Keratinocyte (primary cell): ENCODE measurements at regions not wholly inside any gene's neighbourhood (a gene's known extent, or its start where the extent isn't known, plus 50 kb on each side); places are given as distances from the start of the nearest gene placed in this dataset.

Source experiments
- DNase-seq: peaks from one replicate; pipeline ENCODE4 v3.0.0-alpha.2; 2011; ENCODE audit warnings: low read depth, missing footprints, low spot score
- FAIRE-seq: peaks from 2 replicates; lab custom pipeline; 2011; peaks lifted over from hg19 to GRCh38; lab: Jason Lieb, UNC
- H2AFZ ChIP-seq: 2 replicates; pipeline ENCODE4 v1.6.0; 2012; ENCODE audit warnings: low read length, control low read depth, inconsistent platforms; ENCODE audit not compliant: control insufficient read depth
- H3K27ac ChIP-seq: 2 replicates; pipeline ENCODE4 v1.5.1; 2011; ENCODE audit warnings: low read length; ENCODE audit not compliant: control insufficient read depth, insufficient read depth
- H3K27me3 ChIP-seq: 3 replicates; pipeline ENCODE4 v1.6.0; 2011; ENCODE audit warnings: low read length; ENCODE audit not compliant: control insufficient read depth, insufficient read depth; ENCODE audit errors: extremely low read depth
- H3K36me3 ChIP-seq, 2 experiments: 2 replicates in 1 of 2; 3 replicates in 1 of 2; pipeline ENCODE4 v1.5.1; 2011; ENCODE audit warnings: low read length in 2 of 2, mild to moderate bottlenecking in 1 of 2; ENCODE audit not compliant: control insufficient read depth in 2 of 2, insufficient read depth in 2 of 2; ENCODE audit errors: extremely low read depth in 1 of 2
- H3K4me1 ChIP-seq: 3 replicates; pipeline ENCODE4 v1.5.1; 2011; ENCODE audit warnings: low read length; ENCODE audit not compliant: control insufficient read depth, insufficient read depth; ENCODE audit errors: extremely low read depth
- H3K4me2 ChIP-seq: 3 replicates; pipeline ENCODE4 v1.6.0; 2011; ENCODE audit warnings: low read depth, low read length; ENCODE audit not compliant: control insufficient read depth, insufficient read depth; ENCODE audit errors: extremely low read depth
- H3K4me3 ChIP-seq, 3 experiments: fragments of 200-600 bp in 1 of 3; sonication (generic) in 1 of 3; 2 replicates in 2 of 3; 3 replicates in 1 of 3; pipeline ENCODE4 v1.5.1; 2011 to 2016; ENCODE audit warnings: low read length in 3 of 3, mild to moderate bottlenecking in 3 of 3, control low read depth in 2 of 3, inconsistent platforms in 1 of 3, low read depth in 1 of 3, mixed read lengths in 1 of 3, mixed run types in 1 of 3, moderate library complexity in 1 of 3; ENCODE audit not compliant: control insufficient read depth in 2 of 3, insufficient read depth in 2 of 3; ENCODE audit errors: extremely low read depth in 1 of 3
- H3K79me2 ChIP-seq: 2 replicates; pipeline ENCODE4 v1.6.0; 2012; ENCODE audit warnings: low read length; ENCODE audit not compliant: control insufficient read depth, insufficient read depth
- H3K9ac ChIP-seq: 3 replicates; pipeline ENCODE4 v1.6.0; 2011; ENCODE audit warnings: low read length; ENCODE audit not compliant: control insufficient read depth, insufficient read depth; ENCODE audit errors: extremely low read depth
- H3K9me1 ChIP-seq: 3 replicates; pipeline ENCODE4 v1.6.0; 2011; ENCODE audit warnings: low read length; ENCODE audit not compliant: control insufficient read depth, insufficient read depth; ENCODE audit errors: extremely low read depth
- H3K9me3 ChIP-seq: 2 replicates; pipeline ENCODE4 v1.5.1; 2012; ENCODE audit warnings: low read depth, low read length; ENCODE audit not compliant: control insufficient read depth
- H4K20me1 ChIP-seq: 3 replicates; pipeline ENCODE4 v1.6.0; 2011; ENCODE audit warnings: low read length; ENCODE audit not compliant: control insufficient read depth, insufficient read depth; ENCODE audit errors: extremely low read depth
- EZH2 ChIP-seq: IDR thresholded peaks from one replicate; pipeline ENCODE4 v1.6.1; 2012; ENCODE audit warnings: inconsistent platforms, mild to moderate bottlenecking, low read length, moderate library complexity
- dilution Hi-C: fragments of 300-500 bp; cut with MboI; formaldehyde crosslinking; loops from one replicate; pipeline ENCODE4 v1.7.0; 2020; ENCODE audit warnings: low sequenced_read_pairs; ENCODE audit not compliant: extremely low pct_ligation_motif_present
- TF ChIP-seq, protein P1 (sequence below), 3 experiments: IDR thresholded peaks in 1 of 3; conservative IDR thresholded peaks in 1 of 3; optimal IDR thresholded peaks in 1 of 3; 2 replicates in 2 of 3; 3 replicates in 1 of 3; pipeline versions ENCODE3 to v1.5.1; 2011; ENCODE audit warnings: low read length in 3 of 3, mild to moderate bottlenecking in 3 of 3, moderate library complexity in 2 of 3, control low read depth in 1 of 3, inconsistent platforms in 1 of 3; ENCODE audit not compliant: insufficient read depth in 2 of 3; ENCODE audit errors: extremely low read depth in 1 of 3

DNA sequence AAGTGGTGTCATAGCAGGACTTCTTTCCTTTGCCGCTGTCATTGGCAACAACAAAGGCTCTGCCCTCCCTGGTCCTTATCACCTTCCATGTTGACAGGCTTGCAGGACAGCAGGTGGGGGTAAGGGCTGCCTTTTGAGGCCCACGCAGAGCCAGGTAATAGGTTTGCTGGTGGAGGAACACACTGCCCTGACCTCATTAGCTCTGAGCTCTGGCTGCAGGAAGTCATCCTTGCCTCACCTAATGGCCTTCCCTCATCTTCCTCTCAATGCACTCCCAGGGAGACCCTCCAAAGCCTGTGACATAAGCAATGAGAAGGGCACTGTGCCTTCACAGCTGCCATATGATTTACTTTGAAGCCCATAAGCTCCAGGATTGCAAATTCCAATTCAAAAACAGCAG, 1205.2 kb upstream of the AUTS2 start:
- no peak overlapping the region for H3K27ac ChIP-seq
- no peaks in the 10 kb centered on the region for H3K27me3 ChIP-seq
- H3K36me3 ChIP-seq, result no peaks in the 10 kb centered on the region
- DNase-seq (no peak), FAIRE-seq (no peak)
- no peak overlapping the region for H3K4me2 ChIP-seq
- H3K4me3 ChIP-seq, result no peak overlapping the region
- no peaks in the 10 kb centered on the region for H4K20me1 ChIP-seq
- no peak overlapping the region for H2AFZ ChIP-seq
- H3K79me2 ChIP-seq, result no peaks in the 10 kb centered on the region
- H3K9ac ChIP-seq, result no peak overlapping the region
- no peaks in the 10 kb centered on the region for H3K9me3 ChIP-seq
- no peak for TF ChIP-seq EZH2
- dilution Hi-C loops, result no loop called here
- no peaks in the 10 kb centered on the region for H3K4me1 ChIP-seq
- H3K9me1 ChIP-seq, result no peaks in the 10 kb centered on the region

DNA sequence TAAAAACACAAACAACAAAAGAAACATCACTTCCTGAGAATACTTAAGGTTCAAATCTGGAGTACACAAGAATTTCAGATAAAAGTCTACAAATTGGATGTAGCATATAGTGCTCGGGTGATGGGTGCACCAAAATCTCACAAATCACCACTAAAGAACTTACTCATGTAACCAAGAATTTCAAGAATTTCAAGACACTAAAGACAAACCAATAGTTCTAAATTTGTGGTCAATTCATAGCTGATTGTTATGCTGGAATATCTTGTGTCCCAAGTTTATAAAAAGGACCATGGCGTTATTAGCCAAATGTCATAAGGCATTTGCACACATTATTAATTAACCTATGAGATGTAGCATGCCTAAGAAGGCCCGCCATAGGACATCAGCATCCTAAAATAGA, 1204.1 kb upstream of the AUTS2 start:
- H3K36me3 ChIP-seq, result no peaks in the 10 kb centered on the region
- no peak for FAIRE-seq
- H4K20me1 ChIP-seq, result no peaks in the 10 kb centered on the region
- TF ChIP-seq, protein P1, sequence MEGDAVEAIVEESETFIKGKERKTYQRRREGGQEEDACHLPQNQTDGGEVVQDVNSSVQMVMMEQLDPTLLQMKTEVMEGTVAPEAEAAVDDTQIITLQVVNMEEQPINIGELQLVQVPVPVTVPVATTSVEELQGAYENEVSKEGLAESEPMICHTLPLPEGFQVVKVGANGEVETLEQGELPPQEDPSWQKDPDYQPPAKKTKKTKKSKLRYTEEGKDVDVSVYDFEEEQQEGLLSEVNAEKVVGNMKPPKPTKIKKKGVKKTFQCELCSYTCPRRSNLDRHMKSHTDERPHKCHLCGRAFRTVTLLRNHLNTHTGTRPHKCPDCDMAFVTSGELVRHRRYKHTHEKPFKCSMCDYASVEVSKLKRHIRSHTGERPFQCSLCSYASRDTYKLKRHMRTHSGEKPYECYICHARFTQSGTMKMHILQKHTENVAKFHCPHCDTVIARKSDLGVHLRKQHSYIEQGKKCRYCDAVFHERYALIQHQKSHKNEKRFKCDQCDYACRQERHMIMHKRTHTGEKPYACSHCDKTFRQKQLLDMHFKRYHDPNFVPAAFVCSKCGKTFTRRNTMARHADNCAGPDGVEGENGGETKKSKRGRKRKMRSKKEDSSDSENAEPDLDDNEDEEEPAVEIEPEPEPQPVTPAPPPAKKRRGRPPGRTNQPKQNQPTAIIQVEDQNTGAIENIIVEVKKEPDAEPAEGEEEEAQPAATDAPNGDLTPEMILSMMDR (optimal IDR thresholded peaks at IDR 0.05 in 1 of 3, IDR thresholded peaks at IDR 0.05 in 1 of 3, conservative IDR thresholded peaks at IDR 0.05 in 1 of 3; ENCODE audit: extremely low read depth in 1 of 3, insufficient read depth in 2 of 3, low read length in 3 of 3), result no peak
- no peak for TF ChIP-seq EZH2
- no peaks in the 10 kb centered on the region for H3K79me2 ChIP-seq
- no peaks in the 10 kb centered on the region for H3K4me1 ChIP-seq
- no peaks in the 10 kb centered on the region for H3K9me3 ChIP-seq
- H3K27me3 ChIP-seq, result no peaks in the 10 kb centered on the region
- H3K4me3 ChIP-seq, result no peak overlapping the region
- no peak overlapping the region for H3K27ac ChIP-seq
- H3K9me1 ChIP-seq, result no peaks in the 10 kb centered on the region
- dilution Hi-C loops, result no loop called here
- DNase-seq, result no peak
- H2AFZ ChIP-seq, result no peak overlapping the region
- H3K9ac ChIP-seq, result no peak overlapping the region
- no peak overlapping the region for H3K4me2 ChIP-seq

DNA sequence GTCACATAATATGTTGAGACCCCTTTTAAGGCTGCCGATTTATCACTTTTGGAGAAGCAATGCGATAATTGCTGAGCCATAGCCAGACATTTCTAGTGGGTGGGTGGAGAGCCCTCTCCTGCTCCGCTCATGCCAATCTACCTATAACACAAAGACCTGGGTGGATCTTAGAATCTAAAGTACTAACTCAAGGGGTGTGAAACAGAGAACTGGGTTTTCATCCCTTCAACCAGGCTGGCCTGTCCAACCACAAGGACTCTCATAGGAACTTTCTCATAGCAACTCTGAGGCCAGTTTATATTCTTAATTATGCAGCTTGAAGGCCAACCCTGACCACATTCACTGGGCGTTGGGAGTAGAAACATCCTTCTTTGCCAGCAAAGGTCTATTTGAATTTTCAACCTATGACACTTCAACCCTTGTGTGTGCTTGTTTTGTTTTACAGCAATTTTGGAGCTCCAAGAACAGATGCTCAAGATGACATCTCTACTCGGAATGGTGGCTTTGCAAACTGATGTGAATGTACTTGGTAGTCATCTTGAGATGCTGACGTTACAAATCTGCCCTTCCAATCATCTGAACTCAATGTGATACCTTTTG, 1198.2 kb upstream of the AUTS2 start:
- no peaks in the 10 kb centered on the region for H3K9me3 ChIP-seq
- no peak overlapping the region for H3K9ac ChIP-seq
- H2AFZ ChIP-seq, result no peak overlapping the region
- no peak overlapping the region for H3K27ac ChIP-seq
- no peaks in the 10 kb centered on the region for H3K4me1 ChIP-seq
- FAIRE-seq (no peak), DNase-seq (no peak)
- no peaks in the 10 kb centered on the region for H3K27me3 ChIP-seq
- no peak overlapping the region for H3K4me3 ChIP-seq
- dilution Hi-C loops, result no loop called here
- H3K4me2 ChIP-seq, result no peak overlapping the region
- no peaks in the 10 kb centered on the region for H3K79me2 ChIP-seq
- H3K9me1 ChIP-seq, result no peaks in the 10 kb centered on the region
- H4K20me1 ChIP-seq, result no peaks in the 10 kb centered on the region
- TF ChIP-seq, protein P1 (optimal IDR thresholded peaks at IDR 0.05 in 1 of 3, IDR thresholded peaks at IDR 0.05 in 1 of 3, conservative IDR thresholded peaks at IDR 0.05 in 1 of 3; ENCODE audit: extremely low read depth in 1 of 3, insufficient read depth in 2 of 3, low read length in 3 of 3), result no peak
- TF ChIP-seq EZH2, result no peak
- no peaks in the 10 kb centered on the region for H3K36me3 ChIP-seq
